Right renal pelvis (tissue), 4 donors: ENCODE measurements at regions not wholly inside any gene's neighbourhood (a gene's known extent, or its start where the extent isn't known, plus 50 kb on each side); places are given as distances from the start of the nearest gene placed in this dataset.

Source experiments
- DNase-seq, 4 donors: peaks; one replicate each; pipeline ENCODE4 v3.0.0-alpha.2; 2013; ENCODE audit warnings: low read depth in 4 of 4, low spot score in 3 of 4, missing footprints in 1 of 4

DNA sequence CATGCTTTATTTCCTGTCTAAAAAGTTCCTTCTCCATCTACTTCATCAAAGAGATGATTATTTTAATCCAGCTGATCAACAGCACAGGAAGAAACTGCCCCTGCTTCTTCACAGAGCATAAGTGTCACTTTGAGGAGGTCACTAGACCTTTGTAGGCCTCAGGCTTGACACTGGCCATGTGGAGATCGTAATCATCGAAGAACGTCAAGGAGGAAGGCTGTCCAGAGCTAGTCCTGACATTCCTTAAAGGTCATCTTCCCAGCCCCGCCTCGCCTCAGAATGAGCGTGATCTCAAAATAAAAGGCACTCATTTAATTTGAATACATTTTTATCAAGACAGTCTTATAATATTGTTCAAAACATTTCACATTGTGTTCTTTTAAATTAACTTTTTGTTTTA, 445.7 kb upstream of the CDH4 start:
- no peak for DNase-seq

DNA sequence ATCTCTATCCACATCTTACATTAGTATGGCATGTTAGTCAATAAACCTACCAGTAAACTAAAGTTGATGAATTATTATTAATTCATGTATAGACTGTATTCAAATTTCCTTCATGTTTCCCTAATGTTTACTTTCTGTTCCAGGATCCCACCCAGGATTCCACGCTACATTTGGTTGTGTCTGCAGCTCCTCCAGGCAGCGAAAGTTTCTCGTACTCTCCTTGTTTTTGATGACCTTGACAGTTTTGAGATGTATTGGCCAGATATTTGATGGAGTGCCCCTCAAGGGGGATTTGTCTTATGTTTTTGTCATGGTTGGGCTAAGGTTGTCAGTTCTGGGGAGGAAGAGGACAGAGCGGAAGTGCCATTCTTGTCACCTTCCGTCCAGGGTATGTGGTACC, 445.2 kb upstream of the CDH4 start:
- no peak for DNase-seq

DNA sequence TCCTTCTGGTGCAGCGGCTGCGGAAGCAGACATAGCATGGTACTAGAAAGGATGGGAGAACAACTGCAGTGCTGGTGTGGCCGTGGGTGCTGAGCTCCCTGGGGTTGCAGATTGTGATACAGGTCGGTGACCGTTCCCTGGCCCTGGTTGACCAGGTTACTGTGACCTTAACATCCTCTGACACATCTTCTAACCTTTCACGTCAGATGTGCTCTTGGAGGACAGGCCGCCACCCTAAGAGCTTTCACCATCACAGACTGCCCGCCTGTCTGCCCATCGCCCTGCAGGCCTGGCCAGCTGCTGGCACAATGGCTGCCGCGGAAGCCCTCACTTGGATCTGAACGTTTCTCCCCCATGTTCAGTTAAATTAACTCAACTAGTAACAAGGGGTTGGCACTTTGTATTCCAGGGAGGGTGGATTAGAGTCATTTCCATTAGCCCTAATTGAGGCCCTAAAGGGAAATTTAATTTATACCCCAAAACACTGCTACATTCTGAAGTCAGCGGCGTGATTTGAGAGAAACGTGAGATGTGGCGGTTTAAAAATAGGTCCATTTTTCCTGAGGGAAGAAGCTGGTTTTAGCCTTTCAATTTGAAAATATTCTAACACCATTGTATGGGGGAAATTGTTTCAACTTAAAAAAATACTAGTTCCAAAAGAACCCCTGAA, 443.9 kb upstream of the CDH4 start:
- no peak for DNase-seq

- no peak for DNase-seq
These were observed 443.4 kb upstream of the CDH4 start for GRCh38 chr20:60808701-60809100.

DNA sequence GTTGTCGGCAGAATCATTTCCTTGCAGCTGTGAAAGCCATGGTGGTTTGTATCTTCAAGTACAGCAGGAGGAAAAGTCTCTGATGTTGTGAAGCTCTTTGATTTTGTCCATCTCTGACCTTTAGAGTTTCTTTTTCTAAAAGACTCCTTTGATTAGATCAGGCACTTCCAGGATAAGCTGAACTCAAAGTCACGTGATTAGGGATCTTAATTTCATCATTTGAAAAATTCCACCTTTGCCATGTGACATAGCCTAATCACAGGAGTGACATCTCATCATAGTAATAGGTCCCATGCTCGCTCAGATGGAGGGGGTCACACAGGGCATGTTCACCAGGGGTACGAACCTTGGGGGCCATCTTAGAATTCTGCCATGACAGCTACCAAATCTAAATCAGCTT, 441.5 kb upstream of the CDH4 start:
- DNase-seq = no peak

- DNase-seq = no peak
These were observed 439.5 kb upstream of the CDH4 start for GRCh38 chr20:60812561-60812960.

GRCh38 chr20:60813066-60813465, 439.0 kb upstream of the CDH4 start:
- DNase-seq = no peak

DNA sequence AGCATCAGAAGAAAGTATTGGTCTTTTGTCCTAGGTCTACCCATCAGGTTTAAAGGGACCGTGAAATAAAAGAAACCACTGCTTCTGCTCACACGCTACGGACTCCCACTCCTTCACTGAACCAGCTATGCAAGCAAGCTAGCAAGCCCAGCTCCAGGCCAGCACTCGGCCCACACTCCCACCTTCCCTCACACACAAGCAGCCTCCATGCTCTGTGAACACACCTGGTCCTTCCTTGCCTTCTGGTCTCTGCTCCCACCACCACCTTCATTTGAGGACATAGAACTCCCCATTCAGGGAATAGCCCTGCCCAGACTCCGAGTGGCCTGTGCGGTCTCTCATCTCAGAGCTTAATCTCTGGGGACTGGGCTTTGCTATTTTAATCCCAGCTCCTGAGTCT, 436.4 kb upstream of the CDH4 start:
- DNase-seq = no peak

DNA sequence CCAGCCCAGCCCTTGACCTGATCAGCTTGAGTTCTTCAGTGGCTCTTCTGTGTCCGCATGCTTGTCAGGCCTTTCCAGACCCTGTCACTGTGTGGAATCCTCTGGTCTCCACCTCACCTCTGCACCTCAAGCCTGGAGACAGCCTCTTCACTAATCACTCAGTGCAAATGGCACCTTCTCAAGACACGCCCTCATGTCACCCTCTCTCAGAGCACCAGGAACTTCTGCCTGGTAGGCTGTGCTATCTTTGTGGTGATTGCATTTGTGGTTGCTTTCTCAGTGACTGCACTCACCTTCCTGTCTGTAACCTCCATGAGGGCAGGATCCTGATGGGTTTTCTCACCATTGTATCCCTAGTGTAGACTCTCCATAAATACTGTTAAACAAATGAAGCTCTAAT, 435.2 kb upstream of the CDH4 start:
- DNase-seq = no peak

GRCh38 chr20:60817891-60818290, 434.2 kb upstream of the CDH4 start:
- DNase-seq = no peak

DNA sequence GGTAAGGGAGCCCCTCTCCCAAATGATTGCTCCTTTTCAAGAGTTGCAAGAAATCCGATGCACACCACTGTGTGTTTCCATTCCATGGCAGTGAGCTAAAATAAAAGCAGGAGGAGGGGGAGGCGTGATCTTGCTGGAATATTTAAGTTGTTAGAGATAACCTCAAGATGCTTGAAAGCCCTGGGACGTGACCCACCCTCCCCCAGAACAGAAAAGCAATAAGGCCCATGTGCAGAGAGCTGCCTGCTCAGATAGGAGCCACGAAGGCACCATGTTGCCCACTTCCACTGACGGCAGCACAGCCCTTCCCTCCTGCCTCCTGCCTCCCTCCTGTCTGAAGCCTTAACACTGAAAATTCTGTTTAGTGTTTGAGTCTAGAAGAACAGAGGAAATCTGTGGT, 432.6 kb upstream of the CDH4 start:
- no peak for DNase-seq

DNA sequence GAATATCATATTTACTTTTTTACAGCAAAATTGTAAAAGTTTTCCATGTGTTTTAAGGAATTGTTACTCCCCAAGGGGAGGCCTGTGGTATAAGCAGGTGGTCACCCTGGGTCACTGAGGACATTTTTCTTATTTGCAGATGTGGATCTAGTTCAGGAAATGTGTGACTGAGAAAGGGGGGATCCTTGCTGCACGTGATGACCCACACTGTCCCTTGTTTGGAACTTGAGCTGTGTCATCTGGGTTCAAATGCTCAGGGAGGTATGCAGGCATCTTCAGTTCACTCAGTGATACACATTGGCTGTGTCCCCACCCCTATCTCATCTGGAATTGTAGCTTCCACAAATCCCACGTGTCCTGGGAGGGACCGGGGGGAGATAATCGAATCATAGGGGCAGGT, 431.9 kb upstream of the CDH4 start:
- DNase-seq = no peak

- DNase-seq = no peak
These were observed 431.1 kb upstream of the CDH4 start for GRCh38 chr20:60820918-60821317.

DNA sequence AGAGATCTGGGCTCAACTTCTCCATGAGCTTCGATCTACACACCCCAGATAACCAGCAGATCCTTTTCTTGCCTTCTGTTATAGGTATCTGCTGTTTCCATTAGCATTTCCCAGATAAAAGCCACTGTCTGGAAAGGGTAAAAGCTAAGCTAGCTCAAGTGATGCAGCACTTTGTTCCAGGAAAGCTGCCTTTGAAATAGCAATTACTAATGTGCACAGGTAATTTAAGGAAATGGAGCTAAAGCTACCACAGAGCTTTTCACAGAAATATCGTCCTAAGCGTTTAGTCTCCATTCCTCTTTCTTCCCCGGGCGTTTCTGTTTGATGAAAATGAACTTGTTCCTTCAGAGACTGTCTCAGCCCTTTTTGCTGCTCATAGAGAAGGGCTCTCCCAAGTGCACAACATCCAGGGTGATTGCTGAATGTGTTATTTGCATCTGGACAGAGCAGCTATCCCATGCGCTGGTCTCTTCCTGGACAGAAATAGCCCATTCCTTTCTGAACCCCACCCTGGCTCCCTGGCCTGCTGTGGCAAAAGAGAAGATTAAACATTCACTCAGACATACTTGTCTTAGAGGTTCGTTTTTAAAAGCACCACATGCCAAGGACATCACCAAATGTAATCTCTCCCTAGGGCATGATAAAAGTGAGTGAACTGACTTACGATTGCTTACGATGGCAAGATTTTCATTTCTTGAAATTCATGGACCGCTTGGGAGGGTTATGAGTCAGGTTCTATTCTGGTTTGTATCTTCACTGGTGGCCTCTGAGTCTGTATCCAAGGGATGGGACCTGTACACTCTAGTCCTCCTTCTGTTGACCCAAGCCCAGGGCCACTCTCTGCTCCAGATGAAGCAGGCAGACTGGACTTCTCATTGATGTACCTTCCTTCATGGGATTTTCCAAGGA, 429.1 kb upstream of the CDH4 start:
- DNase-seq = no peak

GRCh38 chr20:60835876-60836275, 416.2 kb upstream of the CDH4 start:
- DNase-seq = no peak

DNA sequence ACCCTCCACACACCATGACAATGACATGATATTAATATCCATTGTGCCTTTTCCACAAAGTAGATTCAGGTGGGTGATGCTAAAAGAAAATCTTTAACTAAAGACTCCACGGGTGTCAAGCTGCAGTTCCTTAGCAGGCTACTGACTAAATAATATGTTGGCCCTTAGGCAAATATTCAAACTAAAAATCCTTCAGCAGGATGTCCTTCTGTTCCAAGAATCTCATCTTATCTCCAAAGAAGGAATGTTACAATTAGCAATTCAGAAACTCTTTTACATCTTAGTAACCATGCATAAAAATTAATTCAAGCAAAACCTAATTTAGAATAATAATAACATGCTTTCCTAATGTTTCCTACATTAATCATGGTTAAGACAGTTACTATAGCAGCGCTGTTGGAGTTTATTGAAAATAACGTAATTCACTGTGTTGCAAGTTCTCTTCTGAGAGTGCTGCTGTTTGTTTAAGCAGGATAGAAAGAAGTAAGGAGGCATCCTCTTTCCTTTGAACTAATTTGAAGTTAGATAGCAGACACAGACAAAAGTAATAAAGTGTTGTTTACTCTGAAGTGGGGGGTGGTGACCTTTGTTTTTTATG, 414.8 kb upstream of the CDH4 start:
- DNase-seq = peak in 1 of 4 donors; percentile 16

- DNase-seq = no peak
These were observed 413.8 kb upstream of the CDH4 start for GRCh38 chr20:60838297-60838696.

- no peak for DNase-seq
These were observed 411.1 kb upstream of the CDH4 start for GRCh38 chr20:60840971-60841370.

DNA sequence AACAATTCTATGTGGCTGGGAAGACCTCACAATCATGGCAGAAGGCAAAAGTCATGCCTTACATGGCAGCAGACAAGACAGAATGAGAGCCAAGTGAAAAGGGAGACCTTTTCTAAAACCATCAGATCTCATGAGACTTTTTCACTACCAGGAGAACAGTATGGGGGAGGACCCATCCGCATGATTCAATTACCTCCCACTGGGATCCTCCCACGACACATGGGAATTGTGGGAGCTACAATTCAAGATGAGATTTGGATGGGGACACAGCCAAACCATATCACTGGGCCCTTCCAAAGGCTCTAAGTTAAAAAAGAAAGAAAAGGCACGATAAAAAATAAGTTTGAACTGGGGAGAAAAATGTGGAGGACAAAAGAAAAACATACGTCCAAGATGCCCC, 406.9 kb upstream of the CDH4 start:
- DNase-seq = no peak

DNA sequence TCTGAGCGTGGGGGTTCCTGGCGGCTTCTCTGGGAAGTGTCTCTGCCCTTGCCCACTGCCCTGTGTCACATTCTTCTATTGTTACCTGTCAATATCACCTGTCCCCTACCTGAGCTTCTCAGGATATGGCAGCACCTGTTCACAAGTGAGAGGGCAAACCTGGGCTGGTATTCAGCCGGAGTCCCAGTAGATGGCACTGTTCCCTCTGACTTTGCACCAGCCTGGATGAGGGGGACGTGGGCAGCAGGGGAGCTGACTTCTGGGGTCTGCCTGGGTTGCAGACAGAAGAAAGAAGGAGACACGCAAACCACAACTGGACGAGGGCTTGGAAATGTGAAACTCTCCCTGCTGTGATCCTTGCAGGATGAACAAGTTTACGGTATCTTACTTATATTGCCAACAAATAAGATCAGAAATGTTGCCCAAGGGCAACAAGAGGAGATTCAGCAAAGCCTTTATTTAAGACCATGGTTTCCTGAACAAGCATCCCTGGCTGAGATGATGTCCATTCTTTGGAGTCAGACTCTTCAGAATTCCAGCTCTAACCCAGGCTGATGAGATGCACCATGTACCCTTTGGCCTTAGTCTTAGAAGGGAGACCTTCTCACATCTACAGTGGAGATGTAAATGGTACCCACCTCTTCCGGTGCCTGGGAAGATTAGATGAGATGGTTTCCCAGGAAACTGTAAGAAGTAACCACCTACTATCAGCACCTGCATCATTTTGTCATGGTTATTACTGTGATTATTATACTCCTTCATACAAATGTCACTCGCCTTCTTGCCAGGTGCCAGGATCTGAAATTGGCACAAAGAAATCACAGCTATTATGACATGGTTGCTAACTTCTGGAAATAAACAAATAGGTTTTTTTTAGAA, 400.0 kb upstream of the CDH4 start:
- peak in 2 of 4 donors; percentile 10 to 16 for DNase-seq

DNA sequence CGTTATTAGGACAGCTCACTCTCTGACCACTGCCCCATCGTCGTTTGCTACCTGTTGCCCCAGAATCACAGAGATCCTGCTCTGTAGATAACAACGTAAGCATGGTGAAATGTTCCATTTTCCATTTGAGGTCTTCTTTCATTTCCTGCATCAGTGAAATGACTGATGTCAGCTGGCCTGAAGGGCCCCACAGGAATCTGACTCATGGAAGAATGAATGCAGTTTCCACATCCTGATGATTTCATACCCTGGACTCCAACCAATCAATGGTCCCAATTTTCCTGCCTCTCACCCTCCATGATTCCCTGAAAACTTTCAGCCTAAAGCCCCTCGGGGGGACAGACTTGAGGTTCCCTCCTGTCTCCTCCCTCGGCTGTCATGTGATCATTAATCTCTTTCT, 394.4 kb upstream of the CDH4 start:
- DNase-seq = no peak
